IMR-90 (cell line): ENCODE measurements at regions not wholly inside any gene's neighbourhood (a gene's known extent, or its start where the extent isn't known, plus 50 kb on each side); places are given as distances from the start of the nearest gene placed in this dataset.

Experiments
- CEBPB ChIP-seq: IDR thresholded peaks from 2 replicates; pipeline ENCODE4 v1.6.1; 2012; ENCODE audit warnings: low read depth, low read length, improper control_type of control experiment
- CTCF ChIP-seq: conservative IDR thresholded peaks from 2 replicates; pipeline ENCODE4 v1.5.1; 2012; ENCODE audit warnings: mild to moderate bottlenecking, low read depth, low read length, improper control_type of control experiment

GRCh38 chr2:205883965-205884364 lies 201.7 kb downstream of the NRP2 start:
- TF ChIP-seq CTCF (no peak), CEBPB (no peak)
